ENCODE measurements at regions not wholly inside any gene's neighbourhood (a gene's known extent, or its start where the extent isn't known, plus 50 kb on each side); places are given as distances from the start of the nearest gene placed in this dataset.

DNA sequence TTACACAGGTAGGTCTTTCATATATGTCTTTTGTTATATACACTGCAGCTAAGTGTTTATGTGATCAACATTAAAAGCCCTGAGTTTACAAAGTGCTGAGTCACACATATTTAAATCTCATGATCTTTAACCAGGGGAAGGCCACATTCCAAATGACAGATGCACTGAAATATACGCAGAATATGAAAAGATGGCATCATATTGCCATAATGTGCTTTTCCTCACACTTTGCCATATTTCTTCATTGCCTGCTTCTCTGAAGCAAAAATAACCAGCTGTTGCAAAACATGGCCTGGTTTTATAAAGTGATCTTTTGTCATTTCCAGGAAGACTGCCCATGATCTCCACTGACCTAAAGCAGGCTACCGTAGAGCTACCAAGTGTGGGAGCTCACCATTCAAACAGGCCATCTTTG is 93.5 kb upstream of the MAPRE2 start:
- TF ChIP-seq, protein P1, sequence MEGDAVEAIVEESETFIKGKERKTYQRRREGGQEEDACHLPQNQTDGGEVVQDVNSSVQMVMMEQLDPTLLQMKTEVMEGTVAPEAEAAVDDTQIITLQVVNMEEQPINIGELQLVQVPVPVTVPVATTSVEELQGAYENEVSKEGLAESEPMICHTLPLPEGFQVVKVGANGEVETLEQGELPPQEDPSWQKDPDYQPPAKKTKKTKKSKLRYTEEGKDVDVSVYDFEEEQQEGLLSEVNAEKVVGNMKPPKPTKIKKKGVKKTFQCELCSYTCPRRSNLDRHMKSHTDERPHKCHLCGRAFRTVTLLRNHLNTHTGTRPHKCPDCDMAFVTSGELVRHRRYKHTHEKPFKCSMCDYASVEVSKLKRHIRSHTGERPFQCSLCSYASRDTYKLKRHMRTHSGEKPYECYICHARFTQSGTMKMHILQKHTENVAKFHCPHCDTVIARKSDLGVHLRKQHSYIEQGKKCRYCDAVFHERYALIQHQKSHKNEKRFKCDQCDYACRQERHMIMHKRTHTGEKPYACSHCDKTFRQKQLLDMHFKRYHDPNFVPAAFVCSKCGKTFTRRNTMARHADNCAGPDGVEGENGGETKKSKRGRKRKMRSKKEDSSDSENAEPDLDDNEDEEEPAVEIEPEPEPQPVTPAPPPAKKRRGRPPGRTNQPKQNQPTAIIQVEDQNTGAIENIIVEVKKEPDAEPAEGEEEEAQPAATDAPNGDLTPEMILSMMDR (IDR thresholded peaks at IDR 0.05) = no peak
- TF ChIP-seq POLR2A (IDR thresholded peaks at IDR 0.05) = no peak

Data from thyroid gland (tissue), 4 donors.